ENCODE measurements at regions not wholly inside any gene's neighbourhood (a gene's known extent, or its start where the extent isn't known, plus 50 kb on each side); places are given as distances from the start of the nearest gene placed in this dataset.
"Not testable (repeated sequence)": the region's sequence is repeated elsewhere in the genome, so short reads cannot be mapped to it uniquely, and the experiment has no call there.

GRCh38 chr2:242027676-242028450, 158.3 kb downstream of the RTP5 start:
- DNase-seq = no peak

- DNase-seq = no peak
Measured at GRCh38 chr2:242029422-242030225, 160.1 kb downstream of the RTP5 start.

- no peak for DNase-seq
Measured at GRCh38 chr2:242030226-242030575, 160.7 kb downstream of the RTP5 start.

- no peak for DNase-seq
Measured at GRCh38 chr2:242030858-242031257, 161.3 kb downstream of the RTP5 start.

- peak in 1 of 3 donors; percentile 75 for DNase-seq
Measured at GRCh38 chr2:242031481-242032019, 162.0 kb downstream of the RTP5 start.

- DNase-seq = no peak
Measured at GRCh38 chr2:242032780-242033656, 163.5 kb downstream of the RTP5 start.

- DNase-seq = no peak
Measured at GRCh38 chr2:242034138-242034537, 164.6 kb downstream of the RTP5 start.

- DNase-seq = no peak
Measured at GRCh38 chr2:242034996-242035814, 165.7 kb downstream of the RTP5 start.

- DNase-seq = no peak
Measured at GRCh38 chr2:242035858-242036652, 166.5 kb downstream of the RTP5 start.

- DNase-seq = no peak
Measured at GRCh38 chr2:242036653-242036950, 167.1 kb downstream of the RTP5 start.

- DNase-seq = no peak
Measured at GRCh38 chr2:242038166-242038927, 168.8 kb downstream of the RTP5 start.

GRCh38 chr2:242038928-242039341, 169.4 kb downstream of the RTP5 start:
- DNase-seq = no peak

GRCh38 chr2:242040303-242040655, 170.8 kb downstream of the RTP5 start:
- DNase-seq = no peak

GRCh38 chr2:242040681-242041080, 171.2 kb downstream of the RTP5 start:
- no peak for DNase-seq

GRCh38 chr2:242041816-242042215, 172.3 kb downstream of the RTP5 start:
- DNase-seq = no peak

GRCh38 chr2:242043538-242044312, 174.2 kb downstream of the RTP5 start:
- peak in 2 of 3 donors; percentile 37 to 66 for DNase-seq

- no peak for DNase-seq
Measured at GRCh38 chr2:242044313-242044590, 174.7 kb downstream of the RTP5 start.

- DNase-seq = not testable (repeated sequence)
Measured at GRCh38 chr2:242045596-242046144, 176.1 kb downstream of the RTP5 start.

All from muscle of back (tissue), 3 donors.